ENCODE measurements at regions not wholly inside any gene's neighbourhood (a gene's known extent, or its start where the extent isn't known, plus 50 kb on each side); places are given as distances from the start of the nearest gene placed in this dataset.

- DNase-seq = no peak
- TF ChIP-seq GATA1 (IDR thresholded peaks at IDR 0.05; ENCODE audit: low read depth, low read length) = no peak
- TF ChIP-seq POLR2A (IDR thresholded peaks at IDR 0.05; ENCODE audit: low read length) = no peak
Measured at GRCh38 chr6:112749673-112750072, 402.5 kb downstream of the RFPL4B start.

GRCh38 chr6:112752305-112752704, 405.2 kb downstream of the RFPL4B start:
- TF ChIP-seq POLR2A (IDR thresholded peaks at IDR 0.05; ENCODE audit: low read length) (no peak), GATA1 (IDR thresholded peaks at IDR 0.05; ENCODE audit: low read depth, low read length) (no peak)
- no peak for DNase-seq

- no peak for DNase-seq
- TF ChIP-seq POLR2A (IDR thresholded peaks at IDR 0.05; ENCODE audit: low read length) = no peak
- no peak for TF ChIP-seq GATA1 (IDR thresholded peaks at IDR 0.05; ENCODE audit: low read depth, low read length)
Measured at GRCh38 chr6:112752791-112753190, 405.7 kb downstream of the RFPL4B start.

GRCh38 chr6:112760831-112761230, 413.7 kb downstream of the RFPL4B start:
- DNase-seq = no peak
- no peak for TF ChIP-seq POLR2A (IDR thresholded peaks at IDR 0.05; ENCODE audit: low read length)
- TF ChIP-seq GATA1 (IDR thresholded peaks at IDR 0.05; ENCODE audit: low read depth, low read length) = no peak

- TF ChIP-seq GATA1 (IDR thresholded peaks at IDR 0.05; ENCODE audit: low read depth, low read length) (no peak), POLR2A (IDR thresholded peaks at IDR 0.05; ENCODE audit: low read length) (no peak)
- DNase-seq = no peak
Measured at GRCh38 chr6:112761740-112762139, 414.6 kb downstream of the RFPL4B start.

- no peak for TF ChIP-seq POLR2A (IDR thresholded peaks at IDR 0.05; ENCODE audit: low read length)
- TF ChIP-seq GATA1 (IDR thresholded peaks at IDR 0.05; ENCODE audit: low read depth, low read length) = no peak
- DNase-seq = no peak
Measured at GRCh38 chr6:112764377-112764776, 417.2 kb downstream of the RFPL4B start.

GRCh38 chr6:112770308-112770707, 423.2 kb downstream of the RFPL4B start:
- TF ChIP-seq GATA1 (IDR thresholded peaks at IDR 0.05; ENCODE audit: low read depth, low read length) = no peak
- TF ChIP-seq POLR2A (IDR thresholded peaks at IDR 0.05; ENCODE audit: low read length) = no peak
- no peak for DNase-seq

GRCh38 chr6:112773187-112773586, 426.1 kb downstream of the RFPL4B start:
- no peak for DNase-seq
- TF ChIP-seq GATA1 (IDR thresholded peaks at IDR 0.05; ENCODE audit: low read depth, low read length) (no peak), POLR2A (IDR thresholded peaks at IDR 0.05; ENCODE audit: low read length) (no peak)

GRCh38 chr6:112774319-112774718, 427.2 kb downstream of the RFPL4B start:
- DNase-seq = no peak
- no peak for TF ChIP-seq GATA1 (IDR thresholded peaks at IDR 0.05; ENCODE audit: low read depth, low read length)
- no peak for TF ChIP-seq POLR2A (IDR thresholded peaks at IDR 0.05; ENCODE audit: low read length)

GRCh38 chr6:112780498-112781096, 433.5 kb downstream of the RFPL4B start:
- peak; percentile 68 to 82 for DNase-seq
- TF ChIP-seq GATA1 (IDR thresholded peaks at IDR 0.05; ENCODE audit: low read depth, low read length) (no peak), POLR2A (IDR thresholded peaks at IDR 0.05; ENCODE audit: low read length) (no peak)

GRCh38 chr6:112781241-112781640, 434.1 kb downstream of the RFPL4B start:
- TF ChIP-seq POLR2A (IDR thresholded peaks at IDR 0.05; ENCODE audit: low read length) (no peak), GATA1 (IDR thresholded peaks at IDR 0.05; ENCODE audit: low read depth, low read length) (no peak)
- no peak for DNase-seq

GRCh38 chr6:112785408-112785807, 438.3 kb downstream of the RFPL4B start:
- TF ChIP-seq GATA1 (IDR thresholded peaks at IDR 0.05; ENCODE audit: low read depth, low read length) (no peak), POLR2A (IDR thresholded peaks at IDR 0.05; ENCODE audit: low read length) (no peak)
- no peak for DNase-seq

- DNase-seq = no peak
- TF ChIP-seq POLR2A (IDR thresholded peaks at IDR 0.05; ENCODE audit: low read length) = no peak
- no peak for TF ChIP-seq GATA1 (IDR thresholded peaks at IDR 0.05; ENCODE audit: low read depth, low read length)
Measured at GRCh38 chr6:112786801-112787200, 439.7 kb downstream of the RFPL4B start.

- DNase-seq = no peak
- no peak for TF ChIP-seq GATA1 (IDR thresholded peaks at IDR 0.05; ENCODE audit: low read depth, low read length)
- TF ChIP-seq POLR2A (IDR thresholded peaks at IDR 0.05; ENCODE audit: low read length) = no peak
Measured at GRCh38 chr6:112787371-112787770, 440.2 kb downstream of the RFPL4B start.

GRCh38 chr6:112795316-112795715, 448.2 kb downstream of the RFPL4B start:
- TF ChIP-seq POLR2A (IDR thresholded peaks at IDR 0.05; ENCODE audit: low read length) (no peak), GATA1 (IDR thresholded peaks at IDR 0.05; ENCODE audit: low read depth, low read length) (no peak)
- DNase-seq = no peak

- TF ChIP-seq GATA1 (IDR thresholded peaks at IDR 0.05; ENCODE audit: low read depth, low read length) (no peak), POLR2A (IDR thresholded peaks at IDR 0.05; ENCODE audit: low read length) (no peak)
- no peak for DNase-seq
Measured at GRCh38 chr6:112796712-112797111, 449.6 kb downstream of the RFPL4B start.
